RWPE2 (cell line): ENCODE measurements at regions not wholly inside any gene's neighbourhood (a gene's known extent, or its start where the extent isn't known, plus 50 kb on each side); places are given as distances from the start of the nearest gene placed in this dataset.

ENCODE experiments used
- ATAC-seq: fragments of 200-7000 bp; cut with Tn5 transposase; 3 replicates; pipeline ENCODE4 v1.9.1; 2021; ENCODE audit warnings: low read depth
- DNase-seq: peaks from one replicate; pipeline ENCODE4 v3.0.0-alpha.2; 2020; ENCODE audit warnings: low spot score
- H3K27ac ChIP-seq: fragments of 450-650 bp; 2 replicates; pipeline ENCODE4 v1.5.1; 2017; ENCODE audit warnings: mild to moderate bottlenecking; ENCODE audit not compliant: poor library complexity, severe bottlenecking
- H3K27me3 ChIP-seq: fragments of 250-450 bp; sonication (Bioruptor Pico); 2 replicates; pipeline ENCODE4 v1.5.1; 2021; ENCODE audit warnings: mild to moderate bottlenecking, moderate library complexity; ENCODE audit not compliant: insufficient read depth, poor library complexity, severe bottlenecking
- H3K36me3 ChIP-seq: fragments of 250-450 bp; sonication (Bioruptor Pico); 2 replicates; pipeline ENCODE4 v1.5.1; 2020; ENCODE audit warnings: low read depth, mild to moderate bottlenecking, moderate library complexity
- H3K4me1 ChIP-seq: fragments of 250-450 bp; sonication (Bioruptor Pico); 2 replicates; pipeline ENCODE4 v1.5.1; 2021; ENCODE audit warnings: mild to moderate bottlenecking, moderate library complexity; ENCODE audit not compliant: insufficient read depth, poor library complexity, severe bottlenecking
- H3K4me3 ChIP-seq: fragments of 250-450 bp; sonication (Bioruptor Pico); 2 replicates; pipeline ENCODE4 v1.5.1; 2021; ENCODE audit warnings: mild to moderate bottlenecking, moderate library complexity; ENCODE audit not compliant: severe bottlenecking
- H3K9me3 ChIP-seq: fragments of 250-450 bp; sonication (Bioruptor Pico); 2 replicates; pipeline ENCODE4 v1.5.1; 2021; ENCODE audit warnings: mild to moderate bottlenecking, moderate library complexity; ENCODE audit not compliant: severe bottlenecking
- CTCF ChIP-seq: fragments of 450-650 bp; IDR thresholded peaks from one replicate; pipeline ENCODE4 v1.5.1; 2017; ENCODE audit warnings: mild to moderate bottlenecking, moderate library complexity; ENCODE audit not compliant: poor library complexity, severe bottlenecking

GRCh38 chr3:76367281-76367680 lies 581.9 kb upstream of the ZNF717 start:
- Histone ChIP-seq H3K9me3 (no peaks in the 10 kb centered on the region), H3K4me1 (no peaks in the 10 kb centered on the region)
- no peak for TF ChIP-seq CTCF

GRCh38 chr3:76369170-76369569 lies 583.8 kb upstream of the ZNF717 start:
- ATAC-seq = peak; percentile 56; the same call in 1 of the 3 replicates
- H3K9me3 ChIP-seq = no peaks in the 10 kb centered on the region
- H3K36me3 ChIP-seq = no peaks in the 10 kb centered on the region
- H3K4me1 ChIP-seq = no peaks in the 10 kb centered on the region
- no peaks in the 10 kb centered on the region for H3K27me3 ChIP-seq
- DNase-seq = no peak
- peak; percentile 36 for TF ChIP-seq CTCF
- H3K27ac ChIP-seq = no peak overlapping the region
- no peak overlapping the region for H3K4me3 ChIP-seq

More at GRCh38 chr3:76367281-76367680, 581.9 kb upstream of the ZNF717 start:
- DNase-seq (no peak), ATAC-seq (no peak)
- Histone ChIP-seq H3K27ac (no peak overlapping the region), H3K36me3 (no peaks in the 10 kb centered on the region), H3K4me3 (no peak overlapping the region), H3K27me3 (no peaks in the 10 kb centered on the region)

GRCh38 chr3:76370749-76371520 lies 585.6 kb upstream of the ZNF717 start:
- no peak overlapping the region for H3K4me3 ChIP-seq
- TF ChIP-seq CTCF = no peak
- DNase-seq = no peak
- no peaks in the 10 kb centered on the region for H3K36me3 ChIP-seq
- no peak overlapping the region for H3K27ac ChIP-seq
- no peaks in the 10 kb centered on the region for H3K27me3 ChIP-seq
- H3K4me1 ChIP-seq = no peaks in the 10 kb centered on the region
- ATAC-seq = no peak
- H3K9me3 ChIP-seq = no peaks in the 10 kb centered on the region

DNA sequence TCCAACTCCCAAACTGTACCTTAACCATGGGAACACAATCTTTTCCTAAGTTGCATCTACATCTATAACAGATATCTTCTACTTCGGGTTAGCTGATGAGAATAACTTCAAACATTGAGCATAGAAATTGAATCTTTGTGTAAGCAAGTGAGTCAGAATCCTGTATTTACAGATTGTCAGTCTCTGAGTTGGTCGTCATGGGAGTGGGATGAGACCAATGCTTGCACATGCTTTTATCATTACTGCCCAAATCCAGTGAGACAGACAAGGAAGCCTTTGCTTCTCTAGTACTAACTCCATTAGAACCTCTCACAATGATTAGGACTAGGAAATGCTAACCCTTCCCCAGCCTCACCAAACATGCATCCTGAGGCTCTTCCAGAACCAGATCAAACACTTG lies 587.1 kb upstream of the ZNF717 start:
- no peak overlapping the region for H3K27ac ChIP-seq
- ATAC-seq (no peak), DNase-seq (no peak)
- H3K9me3 ChIP-seq = no peaks in the 10 kb centered on the region
- no peak overlapping the region for H3K4me3 ChIP-seq
- H3K36me3 ChIP-seq = no peaks in the 10 kb centered on the region
- no peaks in the 10 kb centered on the region for H3K27me3 ChIP-seq
- H3K4me1 ChIP-seq = no peaks in the 10 kb centered on the region
- TF ChIP-seq CTCF = no peak

DNA sequence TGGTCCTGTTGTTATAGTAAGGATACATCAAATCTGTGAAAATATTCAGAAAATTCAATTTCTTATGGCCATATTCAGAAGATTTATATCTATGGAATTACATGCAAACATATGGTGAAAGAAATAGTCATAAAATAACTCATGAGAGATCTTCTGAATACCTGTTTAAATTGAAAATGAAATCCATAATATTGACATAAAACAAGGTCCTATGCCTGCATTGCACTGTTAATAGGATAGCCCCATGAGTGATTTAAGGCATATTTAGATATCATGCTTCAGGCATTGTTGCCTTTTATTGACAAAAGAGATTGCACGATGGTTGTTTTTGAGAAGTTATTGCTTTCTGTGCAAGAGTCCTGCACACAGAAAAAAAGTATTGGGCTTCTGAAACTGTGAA lies 591.7 kb upstream of the ZNF717 start:
- ATAC-seq (no peak), DNase-seq (no peak)
- Histone ChIP-seq H3K4me3 (no peak overlapping the region), H3K36me3 (no peaks in the 10 kb centered on the region), H3K9me3 (no peaks in the 10 kb centered on the region), H3K27ac (no peak overlapping the region), H3K27me3 (no peaks in the 10 kb centered on the region), H3K4me1 (no peaks in the 10 kb centered on the region)
- no peak for TF ChIP-seq CTCF
